Activated CD4-positive, alpha-beta T cell treated with anti-CD3 and anti-CD28 coated beads, Interleukin-2, amount 50 U/mL, for 16 hours (primary cell): ENCODE measurements at regions not wholly inside any gene's neighbourhood (a gene's known extent, or its start where the extent isn't known, plus 50 kb on each side); places are given as distances from the start of the nearest gene placed in this dataset.

Experiments
- DNase-seq: peaks from one replicate; pipeline ENCODE4 v3.0.0-alpha.2; 2020

GRCh38 chr18:41338341-41338740, 616.7 kb upstream of the PIK3C3 start:
- no peak for DNase-seq

- DNase-seq, result no peak
Observed at GRCh38 chr18:41331661-41332060, 623.4 kb upstream of the PIK3C3 start.

- DNase-seq, result no peak
Observed at GRCh38 chr18:41326311-41326710, 628.7 kb upstream of the PIK3C3 start.

GRCh38 chr18:41324934-41325333, 630.1 kb upstream of the PIK3C3 start:
- no peak for DNase-seq

GRCh38 chr18:41324020-41324791, 630.8 kb upstream of the PIK3C3 start:
- no peak for DNase-seq

- no peak for DNase-seq
Observed at GRCh38 chr18:41323044-41323443, 632.0 kb upstream of the PIK3C3 start.

- DNase-seq, result no peak
Observed at GRCh38 chr18:41320100-41320499, 634.9 kb upstream of the PIK3C3 start.

- no peak for DNase-seq
Observed at GRCh38 chr18:41315134-41315533, 639.9 kb upstream of the PIK3C3 start.

- DNase-seq, result no peak
Observed at GRCh38 chr18:41311571-41312547, 643.2 kb upstream of the PIK3C3 start.

- no peak for DNase-seq
Observed at GRCh38 chr18:41297740-41298139, 657.3 kb upstream of the PIK3C3 start.

- DNase-seq, result no peak
Observed at GRCh38 chr18:41269294-41269693, 685.7 kb upstream of the PIK3C3 start.

GRCh38 chr18:41268271-41268670, 686.8 kb upstream of the PIK3C3 start:
- DNase-seq, result no peak

- no peak for DNase-seq
Observed at GRCh38 chr18:41266616-41267015, 688.4 kb upstream of the PIK3C3 start.

- no peak for DNase-seq
Observed at GRCh38 chr18:41266204-41266603, 688.8 kb upstream of the PIK3C3 start.

GRCh38 chr18:41265047-41265446, 690.0 kb upstream of the PIK3C3 start:
- no peak for DNase-seq

GRCh38 chr18:41263956-41264355, 691.1 kb upstream of the PIK3C3 start:
- DNase-seq, result no peak

- no peak for DNase-seq
Observed at GRCh38 chr18:41262688-41263087, 692.3 kb upstream of the PIK3C3 start.

- no peak for DNase-seq
Observed at GRCh38 chr18:41244591-41245037, 710.4 kb upstream of the PIK3C3 start.

- no peak for DNase-seq
Observed at GRCh38 chr18:41237317-41237716, 717.7 kb upstream of the PIK3C3 start.

- DNase-seq, result no peak
Observed at GRCh38 chr18:41231681-41232080, 723.4 kb upstream of the PIK3C3 start.

GRCh38 chr18:41227993-41228392, 727.0 kb upstream of the PIK3C3 start:
- DNase-seq, result no peak

- no peak for DNase-seq
Observed at GRCh38 chr18:41226911-41227310, 728.1 kb upstream of the PIK3C3 start.

- DNase-seq, result no peak
Observed at GRCh38 chr18:41226186-41226585, 728.8 kb upstream of the PIK3C3 start.
